COLO829 (cell line): ENCODE measurements at regions not wholly inside any gene's neighbourhood (a gene's known extent, or its start where the extent isn't known, plus 50 kb on each side); places are given as distances from the start of the nearest gene placed in this dataset.

Experiments used
- DNase-seq: peaks from one replicate; pipeline ENCODE4 v3.0.0; 2012; ENCODE audit warnings: low spot score

DNA sequence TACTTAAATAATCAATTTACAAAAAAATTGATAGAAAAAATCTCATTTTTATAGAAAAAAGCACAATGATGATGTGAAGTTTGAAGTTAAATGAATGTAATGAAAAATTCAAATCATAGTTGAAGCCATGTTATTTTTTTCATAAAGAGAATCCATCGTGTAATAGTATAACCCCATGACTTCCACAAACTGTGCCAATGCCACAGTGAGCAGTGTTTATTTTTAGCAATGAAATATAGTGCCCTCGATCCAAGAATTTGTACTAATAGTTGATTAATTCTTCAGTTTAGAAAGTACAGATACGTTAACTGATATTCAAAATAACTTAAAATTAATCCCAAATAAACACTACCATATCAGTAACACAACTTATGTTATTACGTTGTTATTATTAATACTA is 225.9 kb downstream of the PTPRC start:
- DNase-seq = no peak

DNA sequence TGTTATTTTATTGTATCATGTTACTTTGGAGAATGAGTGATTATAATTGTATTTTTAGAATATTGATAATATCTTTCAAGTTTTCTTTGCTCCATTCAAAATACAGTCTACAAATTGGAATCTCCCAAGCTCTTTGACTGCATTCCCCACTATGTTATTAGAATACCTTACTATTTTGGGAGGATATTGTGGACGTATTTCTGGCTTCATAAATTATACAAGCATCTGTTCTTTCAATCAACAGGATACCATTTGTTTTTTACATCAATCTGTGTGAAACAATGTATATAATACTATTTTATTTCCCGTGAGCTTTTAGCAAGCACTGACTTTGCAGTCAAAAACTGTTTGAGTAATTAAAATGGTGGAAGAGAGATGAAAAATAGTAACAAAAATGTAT is 226.5 kb downstream of the PTPRC start:
- DNase-seq = no peak

DNA sequence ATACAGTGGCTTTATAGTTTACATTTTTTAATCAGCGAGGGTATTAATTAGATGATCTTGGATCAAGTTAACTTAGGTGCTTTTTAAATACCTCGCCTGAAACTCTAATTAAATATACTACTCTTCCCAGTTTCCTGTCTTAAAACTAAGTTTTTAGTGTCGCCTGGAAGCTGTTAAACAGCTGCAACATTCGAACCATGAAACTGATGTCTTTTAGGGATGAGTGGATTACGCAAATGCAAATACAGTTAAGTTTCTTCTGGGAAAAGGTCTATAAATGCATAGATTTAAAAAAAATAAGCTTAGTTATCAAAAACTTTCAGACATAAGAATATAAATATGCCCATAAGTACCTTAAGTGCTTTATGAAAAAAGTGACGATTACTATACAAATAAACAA is 228.3 kb downstream of the PTPRC start:
- DNase-seq = no peak

DNA sequence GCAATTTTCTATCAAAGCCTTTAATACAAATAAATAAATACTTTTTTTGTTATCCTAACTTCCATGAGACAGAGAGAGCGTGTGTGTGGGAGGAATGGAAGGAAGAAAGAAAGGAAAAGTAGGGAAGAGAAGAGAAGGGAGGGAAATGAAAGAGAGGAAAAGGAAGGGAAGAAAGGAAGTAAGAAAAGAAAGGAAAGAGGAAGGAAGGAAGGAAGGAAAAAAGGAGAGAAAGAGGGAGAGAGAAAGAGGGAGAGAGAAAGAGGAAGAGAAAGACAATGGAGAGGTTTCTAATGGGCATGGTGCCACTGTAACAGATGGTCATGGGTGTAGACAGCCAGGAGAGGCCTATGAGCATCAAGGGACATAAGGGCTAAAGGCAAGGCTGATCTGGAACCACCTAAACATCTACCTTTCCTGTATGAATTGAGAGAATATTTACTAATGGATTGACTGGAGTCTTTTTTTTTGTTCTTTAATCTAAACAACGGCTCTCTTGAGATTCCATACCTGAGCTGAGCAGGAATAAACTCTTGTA is 234.9 kb downstream of the PTPRC start:
- DNase-seq = no peak

DNA sequence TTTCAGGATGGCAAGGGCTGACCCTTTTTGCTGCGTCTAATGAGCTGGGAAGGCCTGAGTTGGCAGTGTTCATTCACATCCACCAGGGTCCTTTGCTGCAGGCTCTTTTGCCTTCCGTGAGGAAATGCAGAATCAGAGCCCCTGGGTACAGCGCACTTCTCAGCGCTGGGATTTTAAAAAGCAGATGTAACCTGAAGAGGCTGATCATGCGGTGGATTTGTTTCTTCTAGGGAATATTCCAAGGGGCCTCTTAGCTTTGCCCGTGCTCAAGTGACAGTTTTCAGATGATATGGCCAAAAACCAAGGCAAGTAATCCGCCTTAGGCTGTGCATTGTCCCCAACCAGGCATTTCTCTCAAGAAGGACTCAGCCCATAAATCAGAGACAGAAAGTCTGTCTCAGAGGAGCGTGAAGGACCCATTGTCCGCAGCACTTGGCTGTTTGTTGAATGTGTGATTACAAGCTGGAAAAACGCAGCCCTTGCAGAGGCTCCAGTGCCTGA is 237.6 kb downstream of the PTPRC start:
- no peak for DNase-seq

DNA sequence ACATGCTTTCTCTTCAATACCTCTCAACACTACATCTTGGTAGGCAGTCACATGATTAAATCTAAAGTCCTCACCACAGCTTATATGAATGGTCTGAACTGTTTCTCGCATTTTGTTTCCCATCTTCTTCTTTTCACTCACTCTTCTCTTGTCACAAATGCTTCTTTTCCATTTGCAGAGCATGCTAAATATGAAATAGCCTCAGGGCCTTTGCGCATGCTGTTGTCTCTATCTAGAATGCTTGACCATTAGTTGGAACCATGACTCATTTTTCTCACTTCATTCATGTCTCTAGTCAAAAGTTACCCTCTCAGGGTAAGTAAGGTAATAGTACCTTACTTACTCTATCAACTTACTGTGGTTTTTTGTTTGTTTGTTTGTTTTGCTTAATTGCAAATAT is 239.7 kb downstream of the PTPRC start:
- DNase-seq = no peak

DNA sequence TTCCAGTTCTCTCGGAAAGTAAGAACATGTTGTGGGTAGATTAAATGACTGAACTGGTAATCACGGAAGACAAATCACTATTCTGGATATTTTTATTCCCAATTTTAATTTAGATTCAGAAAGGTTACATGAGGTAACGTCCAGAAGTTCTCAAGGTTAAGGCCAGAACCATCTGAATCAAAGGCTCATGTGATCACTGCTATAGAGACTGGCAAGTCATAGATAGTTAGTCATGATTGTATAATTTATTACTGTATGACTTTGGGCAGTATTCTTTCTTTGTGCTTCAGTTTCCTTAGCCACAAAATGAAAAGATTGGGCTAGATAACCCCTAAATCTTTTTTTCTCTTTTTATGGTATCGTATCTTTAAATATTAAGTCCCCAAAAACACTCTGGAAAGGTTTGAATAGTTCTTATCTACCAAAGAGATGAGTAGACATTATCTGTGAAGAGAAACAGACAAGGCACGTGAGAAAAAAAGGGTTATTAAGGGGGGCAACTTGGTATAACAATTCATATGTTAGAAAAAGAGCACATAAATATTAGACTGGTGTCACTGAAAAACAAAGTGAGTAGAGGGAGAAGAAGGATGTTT is 241.0 kb downstream of the PTPRC start:
- peak; percentile 51 for DNase-seq

DNA sequence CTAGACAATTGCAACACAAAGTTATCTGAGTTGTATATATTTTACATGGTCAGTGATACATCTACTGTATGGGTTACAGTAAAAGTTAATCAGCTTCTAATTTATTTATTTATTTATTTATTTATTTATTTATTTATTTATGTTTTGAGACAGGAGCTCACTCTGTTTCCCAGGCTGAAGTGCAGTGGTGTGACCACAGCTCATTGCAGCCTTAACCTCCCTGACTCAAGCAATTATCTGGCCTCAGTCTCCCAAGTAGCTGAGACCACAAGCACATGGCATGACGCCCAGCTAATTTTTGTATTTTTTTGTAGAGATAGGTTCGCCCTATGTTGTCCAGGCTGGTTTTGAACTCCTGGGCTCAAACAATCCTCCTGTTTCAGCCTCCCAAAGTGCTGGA is 241.6 kb downstream of the PTPRC start:
- DNase-seq = no peak

DNA sequence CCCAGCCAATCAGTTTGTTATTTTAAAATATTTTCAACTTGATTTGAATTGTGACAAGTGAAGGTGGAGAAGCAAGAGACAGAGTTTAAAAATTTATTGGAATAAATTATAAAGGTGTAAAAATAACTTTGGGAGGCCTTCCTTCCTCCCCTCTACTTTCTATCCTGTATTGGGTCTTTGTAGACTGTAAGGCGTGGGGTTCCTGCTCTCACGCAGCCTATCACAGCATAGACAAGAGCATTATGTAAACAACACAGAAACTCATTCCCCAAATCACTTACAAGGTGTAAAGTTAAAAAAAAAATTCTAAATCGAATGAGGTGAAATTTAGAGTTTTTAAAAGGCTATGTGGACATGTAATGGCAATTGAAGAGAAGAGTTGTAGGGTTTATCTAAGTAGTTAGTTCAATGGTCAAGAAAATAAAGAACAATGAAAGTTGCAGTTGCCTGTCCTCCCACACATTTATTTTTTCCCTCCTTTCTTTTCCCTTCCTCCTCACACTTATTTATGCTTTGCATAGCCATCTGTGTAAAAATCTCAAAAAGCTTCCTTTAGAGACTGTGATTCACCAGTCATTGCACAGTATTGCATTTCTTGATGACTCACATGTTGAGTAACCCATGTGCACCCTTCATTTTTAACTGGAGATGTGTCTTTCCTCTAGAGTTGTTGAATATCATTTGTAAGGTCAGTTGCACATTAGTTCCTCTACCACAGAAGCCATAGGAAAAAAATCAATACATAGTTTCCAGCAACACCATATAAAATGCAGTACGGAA is 242.2 kb downstream of the PTPRC start:
- DNase-seq = peak; percentile 67

DNA sequence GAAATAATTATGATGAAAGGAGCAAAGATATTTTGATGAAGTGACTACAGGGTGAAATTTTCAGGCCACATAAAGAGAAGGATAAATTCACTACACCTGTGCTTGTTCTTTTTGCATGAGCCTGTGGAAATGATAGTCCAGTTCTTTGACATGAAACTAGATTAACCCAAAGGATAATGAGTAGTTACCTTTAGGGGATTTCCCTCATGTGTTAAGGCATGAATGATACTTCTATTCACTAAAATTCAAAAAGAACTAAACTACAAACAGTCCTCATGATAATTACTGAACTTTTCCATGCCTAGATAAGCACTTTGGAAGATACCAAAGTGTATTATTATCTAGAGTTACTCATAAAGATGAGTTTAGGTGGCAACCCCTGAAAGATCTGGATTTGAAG is 244.3 kb downstream of the PTPRC start:
- DNase-seq = no peak

DNA sequence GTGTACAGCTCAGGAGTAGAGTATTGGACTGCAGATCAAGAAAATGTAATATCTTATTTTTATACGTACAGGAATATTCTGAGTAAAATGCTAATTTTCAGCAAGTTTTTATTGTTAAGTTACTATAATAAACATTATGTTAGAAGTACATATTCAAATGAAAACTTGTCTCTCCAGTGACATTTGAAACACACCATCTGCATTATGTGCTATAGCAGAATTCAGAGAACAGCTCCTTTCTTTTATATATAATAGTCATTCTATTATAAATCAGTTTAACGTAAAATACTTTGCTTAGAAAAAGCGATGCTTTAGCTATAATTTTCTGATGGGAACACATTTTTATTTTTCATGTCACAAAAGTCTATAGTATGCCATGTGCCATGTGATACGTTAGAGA is 249.0 kb downstream of the PTPRC start:
- DNase-seq = no peak

DNA sequence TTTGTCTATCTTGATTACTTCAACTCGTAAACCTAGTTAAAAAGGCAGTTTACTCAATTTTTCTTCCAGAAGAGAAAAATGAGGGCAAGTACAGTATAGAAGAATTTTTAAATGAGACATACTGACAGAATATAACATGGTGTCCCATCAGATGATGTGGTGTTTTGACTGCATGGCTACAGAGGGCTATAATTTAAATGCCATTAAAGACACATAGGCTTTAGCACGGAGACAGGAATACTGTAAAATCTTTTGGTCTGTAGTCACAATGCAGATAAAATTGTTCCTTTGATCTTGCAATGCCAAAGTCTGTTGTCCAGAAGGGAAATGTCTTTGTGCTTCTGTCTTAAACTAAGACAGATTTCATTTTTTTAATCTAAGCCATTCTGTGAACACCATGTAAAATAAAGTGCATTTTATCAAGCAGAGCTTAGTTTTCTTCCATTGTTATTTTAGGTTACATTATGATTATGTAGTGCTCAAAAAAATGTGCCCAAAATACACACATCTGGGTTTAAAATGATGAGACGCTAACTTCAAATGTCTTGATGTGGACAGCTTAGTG is 249.6 kb downstream of the PTPRC start:
- no peak for DNase-seq

DNA sequence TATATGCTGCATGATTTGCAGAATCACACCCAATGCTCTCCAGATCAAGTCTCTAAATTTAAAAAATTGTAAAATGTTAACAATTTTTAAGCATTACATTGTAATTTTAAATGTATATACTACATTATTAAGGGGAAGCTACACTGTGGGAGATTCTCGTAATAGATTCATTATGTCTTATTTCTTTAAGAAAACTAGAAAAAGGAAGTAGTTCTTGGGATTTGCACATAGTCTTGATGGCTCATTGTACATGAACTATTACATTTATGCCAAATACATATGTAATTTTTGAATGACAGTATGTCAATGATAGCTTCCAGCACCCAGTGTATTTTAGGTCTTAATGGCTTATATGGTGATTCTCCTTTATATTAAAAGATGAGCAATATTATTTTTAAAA is 250.3 kb downstream of the PTPRC start:
- no peak for DNase-seq

DNA sequence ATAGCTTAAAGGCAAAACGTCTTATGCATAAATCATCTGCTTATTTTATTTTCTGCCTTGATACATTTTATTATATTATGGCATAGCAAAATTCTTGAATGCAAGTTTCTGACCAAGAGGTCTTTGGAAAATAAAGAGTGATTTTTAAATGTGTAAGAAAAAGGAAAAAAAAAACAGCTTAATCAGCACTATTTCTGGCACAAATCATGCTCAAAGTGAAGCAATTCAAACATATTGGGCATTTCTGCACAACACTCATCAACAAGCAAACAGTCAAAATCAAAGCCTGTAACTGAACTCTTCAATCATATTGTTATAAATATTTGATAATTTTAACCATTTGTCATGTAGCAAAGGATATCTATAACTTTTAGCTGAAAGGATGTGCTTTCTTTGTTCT is 250.9 kb downstream of the PTPRC start:
- DNase-seq = no peak

DNA sequence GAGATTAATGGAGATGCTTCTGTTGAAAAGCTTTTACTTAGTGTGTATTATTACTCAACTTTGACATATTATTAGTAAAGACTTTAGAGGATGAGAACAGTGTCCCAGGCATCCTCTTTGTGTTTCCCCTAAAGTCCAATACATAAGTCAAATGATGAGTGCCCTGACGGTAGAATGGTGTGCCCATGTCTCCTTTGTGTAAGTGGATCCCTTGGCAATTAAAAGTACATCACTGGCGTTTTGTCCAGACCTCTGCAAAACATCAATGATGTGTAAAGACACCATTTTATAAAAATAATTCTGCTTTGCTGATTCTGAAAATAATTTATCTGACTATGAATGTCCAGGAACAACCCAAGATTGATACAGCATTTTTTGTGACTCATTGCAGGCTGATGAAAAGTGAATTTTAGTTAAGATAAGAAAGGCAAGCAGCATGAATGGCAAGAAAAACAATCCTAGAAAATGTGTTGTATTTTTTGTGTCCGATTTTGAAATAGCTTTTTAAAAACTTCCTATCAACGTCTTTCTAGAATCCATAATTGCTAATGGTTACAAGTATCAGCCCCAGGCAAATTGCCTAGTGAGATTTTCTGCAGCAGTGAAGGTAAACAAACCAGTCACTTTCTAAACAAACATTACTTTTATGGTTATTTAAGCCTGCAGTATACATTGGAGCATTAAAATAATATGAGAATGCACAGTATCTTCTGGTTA is 251.5 kb downstream of the PTPRC start:
- DNase-seq = no peak

DNA sequence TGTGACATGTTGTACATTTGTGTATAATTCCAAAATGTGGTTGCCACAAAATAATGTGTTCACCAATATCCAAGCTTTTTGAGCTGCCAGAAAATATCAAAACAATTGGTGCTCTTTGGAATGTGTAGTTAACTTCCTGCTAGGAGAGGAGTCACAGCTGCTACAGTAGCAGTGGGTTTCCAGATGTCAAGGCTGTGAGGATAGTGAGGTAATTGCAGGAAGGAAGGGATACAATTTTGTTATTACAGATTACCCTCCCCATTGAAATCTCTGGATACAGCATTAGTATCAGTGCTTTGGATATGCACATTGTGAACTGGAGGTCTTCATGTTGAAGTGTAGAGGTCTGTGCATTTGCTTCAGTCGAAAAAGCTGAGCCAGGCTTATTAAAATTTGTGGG is 253.2 kb downstream of the PTPRC start:
- DNase-seq = no peak

DNA sequence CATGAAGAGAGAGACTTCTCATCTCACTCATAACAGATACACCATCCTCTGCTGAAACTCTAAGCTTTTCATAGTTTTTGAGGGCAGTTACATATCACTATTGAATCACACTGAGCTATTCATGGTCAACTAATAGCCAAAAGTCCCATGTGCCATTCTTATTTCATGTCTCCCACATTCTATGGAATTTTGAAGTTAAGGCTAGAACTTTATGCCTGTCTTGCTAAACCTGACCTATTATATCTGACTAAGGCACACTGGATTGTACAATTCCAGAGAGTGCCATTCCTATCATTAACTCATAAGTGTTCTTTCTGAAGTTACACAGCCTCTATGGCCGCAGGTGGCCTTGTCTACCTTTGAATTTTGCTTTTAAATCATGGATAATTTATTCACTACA is 254.3 kb downstream of the PTPRC start:
- no peak for DNase-seq

DNA sequence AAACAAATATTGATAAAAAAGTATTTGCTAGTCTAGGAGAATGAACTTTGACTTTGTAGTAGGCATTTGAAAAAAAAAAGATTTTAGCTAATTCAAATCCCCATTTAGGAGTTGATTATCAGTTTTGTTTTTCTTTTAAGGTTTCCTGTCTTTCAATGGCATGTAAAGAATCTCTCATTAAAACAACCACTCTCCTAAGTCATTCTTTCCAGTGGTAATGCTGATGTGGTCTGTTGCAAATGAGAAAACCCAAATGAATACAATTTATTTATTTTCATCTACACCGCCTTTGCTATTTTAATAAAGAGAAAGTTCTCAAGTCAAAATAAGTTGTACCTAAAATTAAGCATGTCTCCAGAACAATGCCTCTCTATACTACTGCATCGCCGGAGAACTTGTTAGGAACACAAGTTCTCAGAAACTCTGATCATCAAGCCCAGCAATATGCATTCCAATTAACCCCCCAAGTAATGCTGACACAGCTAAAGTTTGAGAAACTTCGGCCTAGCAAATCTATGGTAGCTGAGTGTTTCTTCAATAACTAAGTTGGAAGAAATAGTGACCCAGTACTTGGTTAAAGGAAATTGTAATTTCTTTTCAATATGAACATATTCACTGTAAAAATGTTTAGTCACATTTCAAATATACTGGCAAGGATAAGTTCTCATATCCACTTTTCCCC is 255.1 kb downstream of the PTPRC start:
- DNase-seq = no peak

DNA sequence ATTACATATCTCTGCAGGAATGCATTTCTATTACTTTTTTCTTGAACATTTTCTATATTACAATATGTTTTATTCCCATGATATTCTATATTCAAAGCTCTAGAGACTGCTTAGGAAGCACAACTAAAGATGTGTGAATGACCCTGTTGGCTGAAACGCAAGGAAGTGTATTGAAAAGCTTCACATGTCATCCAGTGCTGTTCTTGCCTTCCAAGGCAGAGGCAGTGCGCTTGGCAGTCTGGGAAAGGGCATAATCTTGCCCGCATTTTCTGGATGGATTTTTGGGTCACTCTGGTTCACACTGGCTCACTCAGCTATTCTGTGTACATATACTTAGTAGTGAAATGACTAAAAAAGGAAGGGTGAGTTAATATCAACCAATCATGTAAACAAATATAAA is 262.4 kb downstream of the PTPRC start:
- no peak for DNase-seq

DNA sequence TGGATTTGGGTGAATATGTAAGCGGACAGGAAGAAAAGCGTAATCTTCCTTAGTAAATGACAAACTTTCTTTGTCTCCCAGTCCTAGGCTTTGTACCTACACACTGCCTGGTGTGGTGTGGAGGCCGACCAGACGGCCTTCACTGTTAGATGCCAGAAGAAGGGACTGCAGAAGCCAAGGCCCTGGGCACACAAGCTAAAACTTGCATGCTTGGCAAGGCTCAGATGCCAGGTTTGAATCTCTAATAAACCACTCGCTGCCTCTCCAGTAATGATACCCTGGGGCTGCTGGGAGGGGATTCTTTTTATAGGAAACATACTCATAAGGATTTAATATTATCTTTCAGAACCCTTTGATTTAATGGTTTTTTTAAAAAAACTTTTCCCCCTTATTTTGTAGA is 263.8 kb downstream of the PTPRC start:
- DNase-seq = no peak

DNA sequence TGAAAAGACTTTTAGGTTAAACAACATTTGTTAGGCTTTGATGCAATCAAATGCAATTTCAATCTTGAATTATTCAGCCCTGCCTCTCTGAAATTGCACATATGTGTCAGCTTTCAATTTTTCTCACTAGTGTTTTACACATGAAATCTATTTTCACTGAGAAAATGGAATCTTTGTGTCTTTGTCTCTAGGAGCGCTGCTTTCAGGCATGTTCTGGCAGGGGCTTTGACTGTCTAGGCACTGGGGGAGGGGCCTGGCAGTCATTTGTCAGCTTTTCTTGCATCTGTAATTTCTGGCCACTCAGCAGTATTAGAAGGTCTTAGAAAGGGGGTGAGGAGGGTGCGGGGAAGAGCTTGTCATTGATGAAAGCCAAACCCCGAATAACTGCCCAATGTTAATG is 264.4 kb downstream of the PTPRC start:
- DNase-seq = no peak

DNA sequence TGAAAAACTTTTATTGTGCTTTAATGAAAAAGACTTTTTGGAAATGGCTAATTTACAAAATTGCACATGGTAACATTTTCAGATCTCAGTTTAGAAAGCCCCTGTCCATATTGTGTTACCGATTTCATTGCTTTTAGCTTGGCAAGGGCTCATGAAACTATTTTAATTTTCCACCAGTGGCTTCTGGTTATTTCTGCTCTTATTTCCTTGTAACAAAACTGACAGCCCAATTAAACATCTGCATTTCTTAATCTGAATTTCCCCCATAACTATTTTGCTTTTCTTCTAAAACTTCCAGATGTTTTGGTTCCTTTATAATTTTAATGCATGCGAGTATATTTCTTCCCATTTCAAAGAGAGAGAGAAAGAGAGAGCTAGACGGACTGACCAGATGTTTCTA is 264.8 kb downstream of the PTPRC start:
- no peak for DNase-seq
